Muscle of arm (tissue), 1 donor: ENCODE measurements at regions not wholly inside any gene's neighbourhood (a gene's known extent, or its start where the extent isn't known, plus 50 kb on each side); places are given as distances from the start of the nearest gene placed in this dataset.
"Not testable (repeated sequence)": the region's sequence is repeated elsewhere in the genome, so short reads cannot be mapped to it uniquely, and the experiment has no call there.

Experiments
- DNase-seq: peaks from one replicate; pipeline ENCODE4 v3.0.0-alpha.2; 2013

GRCh38 chr6:27742833-27743573 lies 169.2 kb downstream of the OR2B2 start:
- no peak for DNase-seq

GRCh38 chr6:27739902-27740301 lies 172.3 kb downstream of the OR2B2 start:
- DNase-seq: not testable (repeated sequence)

- DNase-seq: no peak
Observed at GRCh38 chr6:27736686-27737085, 175.5 kb downstream of the OR2B2 start.

- DNase-seq: no peak
Observed at GRCh38 chr6:27728442-27728841, 183.8 kb downstream of the OR2B2 start.

GRCh38 chr6:27726619-27727023 lies 185.6 kb downstream of the OR2B2 start:
- no peak for DNase-seq

GRCh38 chr6:27720607-27721580 lies 191.3 kb downstream of the OR2B2 start:
- no peak for DNase-seq

- not testable (repeated sequence) for DNase-seq
Observed at GRCh38 chr6:27719039-27719438, 193.2 kb downstream of the OR2B2 start.

- no peak for DNase-seq
Observed at GRCh38 chr6:27706431-27706830, 205.8 kb downstream of the OR2B2 start.

- DNase-seq: no peak
Observed at GRCh38 chr6:27700337-27700736, 211.9 kb downstream of the OR2B2 start.

- no peak for DNase-seq
Observed at GRCh38 chr6:27694547-27694874, 217.7 kb downstream of the OR2B2 start.

GRCh38 chr6:27693766-27694546 lies 218.2 kb downstream of the OR2B2 start:
- no peak for DNase-seq

- DNase-seq: not testable (repeated sequence)
Observed at GRCh38 chr6:27692133-27692532, 219.2 kb upstream of the ZNF184 start.

GRCh38 chr6:27688014-27688586 lies 215.2 kb upstream of the ZNF184 start:
- DNase-seq: peak; percentile 84

GRCh38 chr6:27687154-27688013 lies 214.5 kb upstream of the ZNF184 start:
- peak; percentile 77 for DNase-seq

- DNase-seq: no peak
Observed at GRCh38 chr6:27685279-27685678, 212.4 kb upstream of the ZNF184 start.

GRCh38 chr6:27684264-27685211 lies 211.6 kb upstream of the ZNF184 start:
- no peak for DNase-seq

GRCh38 chr6:27679964-27680694 lies 207.2 kb upstream of the ZNF184 start:
- no peak for DNase-seq

- no peak for DNase-seq
Observed at GRCh38 chr6:27679308-27679963, 206.5 kb upstream of the ZNF184 start.
